8988T (cell line): ENCODE measurements at regions not wholly inside any gene's neighbourhood (a gene's known extent, or its start where the extent isn't known, plus 50 kb on each side); places are given as distances from the start of the nearest gene placed in this dataset.
"Not testable (repeated sequence)": the region's sequence is repeated elsewhere in the genome, so short reads cannot be mapped to it uniquely, and the experiment has no call there.

Source experiments
- DNase-seq: peaks from one replicate; pipeline ENCODE4 v3.0.0; 2011

DNA sequence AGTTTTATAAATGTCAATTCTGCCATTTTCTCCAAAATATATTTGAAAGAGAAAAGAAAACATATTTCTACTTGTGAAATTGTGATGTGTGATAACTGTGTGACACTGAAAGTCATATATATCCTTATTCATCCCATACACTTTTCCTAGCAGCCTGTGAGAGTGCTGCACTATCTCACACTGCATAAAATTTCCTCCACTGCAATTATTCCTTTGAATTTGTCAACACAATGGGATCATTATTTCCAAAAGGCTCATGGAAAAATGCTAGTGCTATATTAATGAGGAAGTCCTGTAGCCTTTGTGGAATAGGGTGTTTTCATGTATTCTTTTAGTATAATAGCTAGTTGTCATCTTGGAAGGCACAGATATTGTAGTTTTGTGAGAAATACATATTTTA lies 504.1 kb downstream of the RPL10L start:
- no peak for DNase-seq

DNA sequence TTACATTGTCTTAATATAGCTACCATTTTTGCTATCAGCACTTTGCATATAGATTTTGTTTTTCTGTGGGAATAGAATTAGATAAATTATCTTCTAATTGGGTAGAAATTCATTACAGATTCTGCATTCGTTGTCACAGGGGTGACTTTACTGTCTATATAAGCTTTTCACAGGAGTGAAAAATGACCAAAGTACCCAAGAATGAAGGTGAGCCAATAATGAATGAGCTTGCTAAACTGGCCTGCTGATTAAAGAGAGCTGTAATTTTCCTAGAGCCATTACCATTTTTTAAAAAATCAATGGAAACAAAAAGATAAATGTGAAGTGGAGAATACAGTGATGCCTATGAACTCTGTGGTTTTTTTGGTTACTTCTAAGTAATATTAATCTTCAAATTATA lies 504.6 kb downstream of the RPL10L start:
- DNase-seq: no peak

DNA sequence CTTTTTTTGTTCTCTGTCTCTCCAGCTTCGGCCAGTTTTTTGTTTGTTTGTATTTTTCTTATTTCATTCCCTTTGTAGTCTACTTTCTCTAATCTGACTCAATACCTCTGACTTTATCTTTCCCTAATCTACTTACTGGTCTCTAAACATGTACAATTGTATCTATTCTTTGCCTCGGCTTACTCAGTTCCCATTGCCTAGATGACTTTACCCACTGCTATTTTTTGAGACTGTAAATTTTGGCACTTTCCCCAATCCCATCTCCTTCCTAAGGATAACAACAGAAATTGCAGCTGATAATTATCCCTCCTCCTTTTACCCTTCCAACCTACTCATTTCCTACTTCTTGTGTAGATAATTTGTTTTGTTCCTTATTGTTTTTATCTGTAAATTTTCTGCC lies 511.1 kb downstream of the RPL10L start:
- DNase-seq: no peak

DNA sequence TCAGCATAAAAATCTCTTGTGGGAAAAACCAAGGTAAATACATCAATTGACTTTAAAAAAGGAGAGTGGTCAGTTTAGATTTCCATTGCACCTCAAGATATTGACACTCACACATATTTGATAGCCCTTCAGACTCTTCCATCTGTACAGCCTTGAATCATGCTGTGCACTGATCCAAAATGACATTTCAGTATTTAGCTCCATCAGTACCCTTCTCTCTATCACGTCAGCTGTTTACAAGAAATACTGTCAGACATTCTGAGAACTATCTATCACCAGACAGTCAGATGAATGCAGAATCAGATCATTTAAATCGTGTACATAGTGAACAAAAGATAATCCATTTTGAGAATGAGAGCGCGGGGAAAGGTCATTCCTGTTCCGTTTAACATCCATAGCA lies 511.9 kb downstream of the RPL10L start:
- no peak for DNase-seq

DNA sequence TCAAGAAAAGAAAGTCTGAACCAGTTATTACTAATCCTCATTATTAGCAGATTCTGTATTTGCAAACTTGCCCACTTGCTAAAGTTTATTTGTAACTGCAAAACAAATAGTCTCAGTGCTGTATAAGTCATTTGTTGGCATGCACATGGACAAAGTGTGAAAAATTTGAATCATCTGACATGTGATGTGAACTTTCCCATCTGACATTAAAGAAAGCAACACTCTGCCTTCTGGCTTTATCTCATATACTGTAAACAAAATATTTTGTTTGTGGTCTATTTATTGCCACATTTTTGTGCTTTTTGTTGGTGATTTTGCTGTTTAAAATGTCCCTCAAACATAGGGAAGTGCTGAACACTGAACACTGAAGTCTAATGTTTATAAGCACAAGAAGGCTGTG lies 513.8 kb downstream of the RPL10L start:
- no peak for DNase-seq

DNA sequence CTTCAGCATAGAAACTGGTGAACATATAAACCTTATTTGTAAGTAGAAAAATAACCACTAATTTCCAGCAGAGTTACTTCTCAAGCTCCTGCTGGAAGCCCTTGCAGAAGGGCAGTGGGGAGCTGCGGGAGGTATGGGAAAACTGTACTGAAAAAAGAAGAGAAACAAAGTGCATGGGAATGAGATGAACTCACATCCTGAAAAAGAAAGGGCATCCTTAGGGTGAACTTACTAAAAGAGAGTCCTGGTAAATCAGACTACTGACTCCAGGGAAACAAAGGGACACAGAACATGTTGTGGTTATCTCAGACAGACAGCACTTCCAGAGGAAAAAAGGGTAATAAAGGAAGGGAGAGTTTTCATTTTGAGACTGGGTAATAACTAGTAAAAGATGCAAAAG lies 515.1 kb downstream of the RPL10L start:
- DNase-seq: no peak

DNA sequence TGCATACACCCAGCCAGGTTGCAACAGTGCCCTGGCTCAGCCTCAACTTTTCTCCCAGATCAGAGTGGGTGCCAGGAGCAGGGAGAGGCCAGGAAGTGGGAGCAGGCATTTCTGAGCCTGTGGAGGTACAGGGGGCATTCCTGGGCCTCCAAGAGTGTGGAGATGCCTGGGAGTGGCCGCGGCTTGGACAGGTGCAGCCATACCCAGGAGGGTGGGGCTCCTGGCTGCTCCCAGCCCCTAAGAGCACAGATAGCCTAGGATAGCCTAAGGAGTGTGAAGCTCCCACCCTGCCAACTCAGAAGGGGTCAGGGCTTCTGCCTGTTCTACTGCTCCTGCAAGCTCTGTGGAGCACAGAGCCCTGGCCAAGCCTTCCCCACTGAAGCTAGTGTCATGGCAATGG lies 543.4 kb downstream of the RPL10L start:
- no peak for DNase-seq

DNA sequence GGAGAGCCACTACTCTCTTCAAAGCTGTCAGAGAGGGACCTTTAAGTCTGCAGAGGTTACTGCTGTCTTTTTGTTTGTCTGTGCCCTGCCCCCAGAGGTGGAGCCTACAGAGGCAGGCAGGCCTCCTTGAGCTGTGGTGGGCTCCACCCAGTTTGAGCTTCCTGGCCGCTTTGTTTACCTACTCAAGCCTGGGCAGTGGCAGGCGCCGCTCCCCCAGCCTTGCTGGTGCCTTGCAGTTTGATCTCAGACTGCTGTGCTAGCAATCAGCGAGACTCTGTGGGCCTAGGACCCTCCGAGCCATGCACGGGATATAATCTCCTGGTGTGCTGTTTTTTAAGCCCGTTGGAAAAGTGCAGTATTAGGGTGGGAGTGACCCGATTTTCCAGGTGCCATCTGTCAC lies 550.7 kb downstream of the RPL10L start:
- not testable (repeated sequence) for DNase-seq

DNA sequence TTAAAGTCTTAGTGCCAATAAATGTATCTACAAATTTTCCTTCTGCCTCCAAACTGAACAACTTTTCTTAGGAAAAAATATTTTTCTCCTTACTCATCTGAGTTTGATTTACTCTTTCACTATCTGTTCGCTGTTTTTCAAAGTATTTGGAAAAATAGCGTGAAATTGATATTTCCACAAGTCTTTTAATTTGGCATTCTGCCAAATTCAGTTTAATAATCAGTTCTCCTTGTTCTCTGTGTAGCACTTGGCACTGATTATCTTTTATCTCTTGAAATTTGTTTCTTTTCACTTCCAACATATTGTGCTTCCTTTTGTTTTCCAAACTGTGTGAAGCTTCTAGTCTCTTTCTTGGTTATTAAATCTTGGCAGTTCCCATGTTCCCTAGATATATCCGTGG lies 559.8 kb downstream of the RPL10L start:
- no peak for DNase-seq

DNA sequence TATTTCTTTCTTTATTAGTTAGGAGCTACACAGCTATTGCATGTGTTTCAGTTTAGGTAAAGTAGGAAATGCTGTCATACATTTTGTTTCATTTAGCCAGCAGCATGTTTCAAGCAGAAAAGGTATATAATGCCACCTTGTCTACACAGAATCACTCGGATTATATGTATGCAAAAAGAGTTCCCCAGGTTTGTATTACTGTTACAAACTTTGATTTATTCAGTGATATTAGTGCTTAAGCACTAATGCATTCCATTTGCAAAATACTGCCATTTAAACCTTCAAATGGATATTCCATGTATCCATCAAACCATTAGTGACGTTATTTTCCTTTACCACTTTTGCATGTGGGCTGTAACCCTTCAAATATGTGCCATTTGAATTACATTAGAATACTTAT lies 564.0 kb downstream of the RPL10L start:
- no peak for DNase-seq

DNA sequence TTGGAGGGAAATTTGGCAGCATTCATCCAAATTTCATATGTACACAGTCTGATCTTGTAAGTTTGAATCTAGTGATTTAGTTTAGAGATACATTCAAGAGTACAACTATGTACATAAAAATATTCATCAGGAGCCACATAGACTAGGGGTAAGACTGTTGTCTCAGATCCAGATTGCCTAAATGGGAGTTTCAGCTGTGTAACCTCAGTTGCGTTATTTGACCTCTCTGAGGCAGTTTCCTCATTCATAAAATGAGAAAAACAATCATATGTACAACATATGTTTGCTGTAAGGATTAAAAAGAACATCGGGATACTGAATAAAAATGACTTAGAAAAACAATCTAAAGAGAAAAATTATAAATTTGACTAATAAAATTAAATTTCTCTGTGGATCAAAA lies 577.5 kb downstream of the RPL10L start:
- DNase-seq: no peak

DNA sequence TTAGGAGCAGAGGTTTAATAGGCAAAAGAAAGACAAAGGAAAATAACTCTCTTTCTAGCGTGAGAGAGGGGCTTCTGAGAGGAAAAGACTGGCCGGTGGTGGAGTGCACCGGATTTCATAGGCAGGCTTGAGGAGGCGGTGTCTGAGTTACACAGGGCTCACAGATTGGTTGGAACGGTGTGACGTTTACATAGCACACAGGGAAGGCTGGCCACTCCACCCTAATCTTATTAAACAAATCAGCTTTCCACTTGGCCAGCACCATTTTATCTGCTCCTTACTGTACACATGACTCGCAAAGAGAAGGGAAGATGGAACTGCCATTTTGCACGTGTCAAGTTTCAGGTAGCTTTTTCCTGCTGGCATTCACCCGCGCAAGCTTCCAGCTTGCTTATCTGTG lies 587.7 kb downstream of the RPL10L start:
- DNase-seq: no peak

DNA sequence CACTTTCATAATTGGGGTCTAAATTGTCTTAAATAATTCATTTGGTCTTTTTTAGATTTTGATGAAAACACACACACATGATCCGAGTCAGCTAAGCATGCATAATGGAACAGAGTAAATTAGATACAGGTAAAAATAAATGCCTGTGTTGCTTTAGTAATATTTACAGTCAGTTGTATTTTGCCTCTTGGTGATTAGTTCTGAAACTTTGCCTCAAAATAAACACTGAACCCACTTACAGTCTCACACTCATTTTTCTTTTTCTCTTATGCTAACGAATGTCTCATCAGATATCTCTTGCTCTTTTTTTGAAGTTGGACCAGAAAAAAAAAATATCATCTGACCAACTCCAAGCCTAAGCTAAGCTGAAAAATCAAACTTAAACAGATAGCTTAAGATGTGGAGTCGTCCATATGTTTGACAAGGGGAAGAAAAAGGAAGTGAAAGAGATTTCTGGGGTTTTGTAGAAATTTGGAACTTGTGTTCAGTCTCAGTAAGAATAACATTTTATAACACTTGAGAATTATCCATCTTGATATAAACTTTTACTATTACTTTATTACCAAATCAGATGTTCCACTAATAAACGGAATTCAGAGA lies 592.5 kb downstream of the RPL10L start:
- DNase-seq: no peak

DNA sequence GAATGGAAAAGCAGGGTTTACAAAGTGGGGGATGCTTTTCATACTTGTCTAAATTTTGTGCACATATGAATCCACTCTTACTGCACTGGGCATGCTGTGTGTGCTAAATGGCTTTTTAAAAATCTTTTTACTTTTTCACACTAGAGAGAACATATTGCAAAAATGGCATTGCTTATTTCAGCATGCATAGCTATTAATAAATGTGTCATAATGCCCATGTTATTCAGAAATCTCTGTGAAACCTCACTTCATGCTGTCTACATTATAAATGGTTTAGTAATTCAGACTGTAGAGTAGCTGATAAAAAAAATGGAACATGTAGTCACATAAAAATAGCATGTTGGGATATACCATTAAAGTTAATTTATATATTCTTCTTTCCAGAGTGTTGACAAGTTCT lies 593.8 kb downstream of the RPL10L start:
- no peak for DNase-seq

DNA sequence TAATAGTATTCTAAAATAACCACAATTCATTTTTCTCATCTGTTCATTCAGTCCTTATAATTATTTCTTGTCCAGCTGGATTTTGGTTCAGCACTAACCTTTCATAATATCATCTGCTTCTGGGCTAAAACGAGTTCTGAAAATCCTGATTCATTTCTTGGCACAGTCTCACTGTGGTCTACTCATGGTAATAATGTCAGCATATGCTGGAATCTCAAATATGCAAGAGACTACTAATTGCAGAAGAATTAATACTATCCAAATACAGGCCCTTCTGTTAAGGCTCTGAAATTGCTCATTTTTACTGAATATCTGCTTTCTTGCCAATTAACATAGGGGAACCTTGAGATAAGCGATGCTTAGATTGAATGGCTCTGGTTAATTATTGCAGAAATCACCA lies 597.1 kb downstream of the RPL10L start:
- no peak for DNase-seq

DNA sequence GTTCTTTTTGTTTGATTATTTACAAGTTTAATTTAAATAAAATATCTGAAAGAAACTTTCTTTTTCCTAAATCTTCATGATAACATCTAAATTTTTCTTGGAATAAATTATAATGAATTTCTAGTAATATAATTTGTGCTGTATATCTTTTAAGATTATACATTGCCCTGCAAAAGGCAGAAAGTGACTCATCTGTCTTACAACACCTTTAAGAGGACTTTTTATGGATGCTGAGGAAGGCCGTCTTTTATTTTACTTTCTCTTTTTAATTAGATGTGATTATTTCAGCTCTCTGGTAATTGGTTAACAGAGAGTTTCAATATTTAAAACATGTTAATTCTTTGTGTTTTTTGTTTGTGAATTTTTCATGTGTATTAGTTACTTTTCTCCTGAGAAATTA lies 598.4 kb downstream of the RPL10L start:
- no peak for DNase-seq

DNA sequence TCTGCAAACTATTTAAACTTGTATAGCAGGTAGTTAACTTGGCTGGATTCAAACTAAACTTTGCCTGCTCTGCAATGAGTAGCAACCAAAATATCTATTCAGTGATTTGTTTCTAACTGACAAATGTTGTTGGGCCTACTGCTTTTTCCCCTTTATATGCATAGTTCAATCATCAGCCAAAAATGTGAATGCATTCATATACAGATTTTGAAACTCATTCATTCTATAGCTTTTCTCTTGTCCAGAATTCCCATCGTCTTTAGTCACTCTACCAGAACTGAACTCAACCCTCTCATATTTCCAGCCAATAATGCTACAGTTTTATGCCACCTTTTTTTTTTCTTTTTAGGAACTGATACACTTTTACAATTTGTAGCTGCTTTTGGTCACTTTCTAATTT lies 599.8 kb downstream of the RPL10L start:
- no peak for DNase-seq

DNA sequence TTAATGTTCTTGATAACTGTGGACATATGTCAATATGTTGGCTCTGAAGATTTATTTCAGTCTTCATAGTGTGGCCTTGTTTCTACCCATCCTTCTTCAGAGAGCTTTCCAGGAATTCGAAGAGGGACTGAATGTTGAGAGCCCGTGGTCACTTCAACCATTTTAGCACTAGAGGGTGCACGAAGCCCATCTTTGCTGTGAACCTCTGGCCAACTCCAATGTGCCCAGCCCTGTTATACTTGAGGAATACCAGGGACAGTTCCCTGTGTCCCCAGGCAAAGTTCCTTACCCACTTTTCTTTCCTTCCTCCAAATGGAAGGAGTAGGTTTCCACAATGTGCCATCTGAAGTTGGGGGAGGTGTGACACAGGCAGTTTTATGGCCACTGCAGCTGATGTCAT lies 603.5 kb downstream of the RPL10L start:
- no peak for DNase-seq

DNA sequence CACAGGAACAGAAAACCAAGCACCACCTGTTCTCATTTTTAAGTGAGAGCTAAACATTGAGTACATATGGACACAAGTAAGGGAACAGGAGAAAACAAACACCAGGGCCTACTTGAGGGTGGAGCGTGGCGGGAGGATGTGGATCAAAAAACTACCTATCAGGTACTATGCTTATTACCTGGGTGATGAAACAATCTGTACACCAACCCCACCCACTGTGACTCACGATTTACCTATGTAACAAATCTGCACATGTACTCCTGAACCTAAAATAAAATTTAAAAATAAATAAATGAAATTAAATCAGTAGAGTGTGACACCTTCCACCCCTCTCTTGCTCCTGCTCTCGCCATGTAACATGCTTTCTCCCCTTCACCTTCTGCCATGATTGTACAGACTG lies 615.5 kb downstream of the RPL10L start:
- no peak for DNase-seq

DNA sequence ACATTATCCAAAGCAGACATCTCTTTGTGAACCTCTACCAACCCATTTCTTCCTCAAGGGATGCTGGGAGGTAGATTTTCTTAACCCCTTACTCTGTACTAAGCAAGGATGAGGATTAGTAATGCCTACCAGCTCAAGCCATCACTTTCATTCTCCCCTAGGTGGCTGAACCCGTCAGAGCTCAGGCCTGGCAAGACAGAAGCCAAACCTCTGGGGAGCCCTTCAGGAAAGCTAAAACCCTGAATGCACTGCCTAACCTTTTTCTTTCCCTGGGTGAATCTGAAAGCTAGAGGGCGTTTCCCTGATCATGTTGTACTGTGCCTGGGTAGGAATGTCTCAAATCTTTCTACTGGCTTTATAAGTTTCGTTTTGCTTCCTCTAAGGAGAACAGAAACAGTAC lies 617.3 kb downstream of the RPL10L start:
- no peak for DNase-seq

DNA sequence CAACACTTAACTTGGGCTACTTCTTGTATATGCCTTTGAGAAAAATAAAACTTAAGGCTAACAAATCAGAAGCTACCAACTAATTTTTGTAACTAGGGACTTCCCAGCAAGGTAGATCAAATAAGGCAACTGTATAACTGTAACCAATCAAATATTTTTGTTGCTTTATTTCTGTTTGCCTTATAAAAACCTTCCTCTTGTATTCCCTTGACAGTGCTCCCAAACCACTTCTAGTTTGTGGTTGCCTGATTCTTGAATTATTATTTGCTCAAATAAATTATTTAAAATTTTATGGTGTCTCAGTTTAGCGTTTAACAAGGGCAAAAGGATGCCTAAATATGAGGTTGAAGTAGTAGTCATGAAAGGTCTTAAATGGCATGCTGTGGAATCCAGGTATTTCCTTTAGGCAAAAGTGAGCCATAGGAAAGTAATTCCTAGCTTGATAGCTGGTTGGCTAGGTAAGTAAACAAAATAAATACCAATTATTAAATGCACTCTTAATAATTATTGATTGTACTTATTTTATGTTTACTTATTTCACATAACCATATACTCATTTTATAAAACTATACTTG lies 632.6 kb downstream of the RPL10L start:
- no peak for DNase-seq

DNA sequence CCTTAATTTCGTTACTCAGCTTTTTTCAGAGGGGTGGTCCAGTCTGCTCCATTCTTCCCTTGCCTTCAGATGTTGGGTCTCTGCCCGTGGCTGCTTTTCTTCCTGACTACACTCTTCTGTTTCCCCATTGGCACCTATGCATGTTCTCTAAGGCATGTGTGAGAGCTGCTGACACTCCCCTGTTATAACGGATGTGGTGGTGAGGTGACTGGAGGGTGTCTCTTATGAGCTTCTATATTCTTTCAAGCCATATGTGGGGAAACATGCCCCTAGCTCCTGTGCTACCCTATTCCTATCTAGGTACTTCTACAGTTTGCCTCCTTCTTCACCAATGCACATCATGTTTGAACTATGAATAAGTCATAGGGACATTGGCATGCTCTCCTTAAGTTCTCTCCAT lies 643.2 kb downstream of the RPL10L start:
- no peak for DNase-seq

DNA sequence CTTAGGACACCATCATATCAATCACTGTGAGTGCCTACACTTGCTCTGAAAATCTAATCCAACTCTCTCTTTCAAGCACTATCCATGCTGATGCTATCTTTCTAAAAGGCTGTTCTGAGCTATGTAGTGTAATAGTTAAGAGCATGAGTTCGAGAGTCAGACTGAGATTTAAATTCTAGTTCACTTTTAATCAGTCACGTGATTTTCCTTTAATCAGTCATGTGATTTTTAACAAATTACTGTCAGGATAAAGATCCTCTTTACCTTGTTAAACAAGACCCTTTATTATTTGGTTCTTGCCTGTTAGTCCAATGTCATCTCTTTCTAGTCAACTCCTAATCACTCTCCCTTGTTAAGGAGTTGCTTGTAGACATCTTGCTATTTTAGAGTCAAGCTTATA lies 653.0 kb downstream of the RPL10L start:
- DNase-seq: no peak

DNA sequence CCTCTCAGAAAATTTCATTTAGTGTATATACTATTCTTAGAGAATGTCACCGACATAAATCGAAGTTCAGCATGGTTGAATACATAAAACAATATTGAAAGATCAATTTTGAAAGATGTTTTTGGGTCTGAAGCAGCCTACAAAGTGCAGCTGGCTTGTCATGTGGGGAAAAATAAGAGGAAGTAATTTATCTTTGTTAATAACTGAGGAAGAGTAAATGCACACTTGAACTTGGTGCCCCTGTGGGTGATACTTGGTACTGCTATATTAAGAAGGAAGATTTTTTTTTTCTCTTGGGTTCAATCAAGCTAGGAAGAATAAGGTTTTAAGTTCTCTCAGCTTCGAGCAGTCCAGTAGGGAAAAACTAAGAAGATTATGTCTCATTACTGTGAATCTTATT lies 661.3 kb downstream of the RPL10L start:
- DNase-seq: no peak

DNA sequence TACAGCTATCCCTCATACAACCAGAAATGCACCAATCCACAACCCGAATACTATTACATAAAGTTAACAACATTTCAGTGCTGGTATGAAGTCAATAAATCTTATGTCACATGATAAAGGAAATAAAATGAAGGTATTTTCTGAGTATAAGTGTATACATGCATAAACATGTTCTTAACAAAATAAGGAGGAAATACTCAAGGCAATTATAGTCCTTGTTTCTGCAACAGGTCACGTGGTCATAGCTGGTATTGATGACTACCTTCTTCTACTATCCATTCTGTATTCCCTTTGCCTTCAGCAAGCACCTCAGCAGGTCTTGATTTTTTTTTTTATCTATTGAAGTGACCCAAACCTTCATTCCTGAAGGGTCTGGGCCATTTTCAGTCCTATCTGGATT lies 675.6 kb downstream of the RPL10L start:
- DNase-seq: no peak

DNA sequence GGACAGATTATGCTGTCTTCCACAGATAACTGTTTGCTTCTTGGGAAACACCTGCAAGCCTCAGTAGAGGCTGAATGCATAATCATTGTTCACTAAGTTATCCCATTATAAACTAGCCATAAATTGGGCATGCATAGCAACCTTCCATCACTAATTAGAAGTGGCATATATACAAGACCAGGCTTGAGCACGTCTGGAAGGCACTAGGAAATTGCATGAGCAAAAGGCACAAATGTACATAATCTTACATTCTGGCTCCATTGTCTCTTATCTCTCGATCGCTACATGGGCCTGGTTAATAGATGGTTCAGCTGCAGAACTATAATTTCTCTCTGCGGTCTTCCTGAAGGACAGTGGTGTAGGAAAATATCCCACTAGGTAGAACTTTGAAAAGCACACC lies 679.2 kb downstream of the RPL10L start:
- no peak for DNase-seq
